CD4-positive, alpha-beta T cell treated with Interleukin-21 for 1 hour (primary cell): ENCODE measurements at regions not wholly inside any gene's neighbourhood (a gene's known extent, or its start where the extent isn't known, plus 50 kb on each side); places are given as distances from the start of the nearest gene placed in this dataset.

ENCODE experiments used
- DNase-seq: peaks from one replicate; pipeline ENCODE4 v3.0.0-alpha.2; 2020

GRCh38 chr17:72303787-72304733 is 183.2 kb downstream of the SOX9 start:
- DNase-seq: no peak

DNA sequence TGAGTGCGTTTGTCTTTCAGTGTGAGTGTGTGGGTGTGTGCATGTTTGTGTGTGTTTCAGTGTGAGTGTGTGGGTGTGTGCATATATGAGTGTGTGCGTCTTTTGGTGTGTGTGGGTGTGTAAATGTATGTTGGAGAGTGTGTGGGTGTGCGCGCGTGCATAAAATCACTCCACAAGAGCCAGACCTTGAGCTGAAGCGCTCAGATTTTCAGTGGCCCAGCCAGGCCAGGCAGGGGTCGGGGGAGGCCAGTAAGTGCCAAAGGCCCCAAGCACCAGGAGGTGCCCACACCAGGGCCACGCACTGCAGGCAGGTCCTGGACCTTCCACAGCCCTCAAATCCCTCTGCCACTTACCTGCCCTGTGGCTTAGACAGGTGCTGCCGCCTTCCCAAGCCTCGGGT is 184.0 kb downstream of the SOX9 start:
- DNase-seq: no peak

GRCh38 chr17:72305472-72305871 is 184.7 kb downstream of the SOX9 start:
- no peak for DNase-seq

- no peak for DNase-seq
Observed at GRCh38 chr17:72306037-72306436, 185.2 kb downstream of the SOX9 start.

- DNase-seq: no peak
Observed at GRCh38 chr17:72307836-72308235, 187.0 kb downstream of the SOX9 start.

DNA sequence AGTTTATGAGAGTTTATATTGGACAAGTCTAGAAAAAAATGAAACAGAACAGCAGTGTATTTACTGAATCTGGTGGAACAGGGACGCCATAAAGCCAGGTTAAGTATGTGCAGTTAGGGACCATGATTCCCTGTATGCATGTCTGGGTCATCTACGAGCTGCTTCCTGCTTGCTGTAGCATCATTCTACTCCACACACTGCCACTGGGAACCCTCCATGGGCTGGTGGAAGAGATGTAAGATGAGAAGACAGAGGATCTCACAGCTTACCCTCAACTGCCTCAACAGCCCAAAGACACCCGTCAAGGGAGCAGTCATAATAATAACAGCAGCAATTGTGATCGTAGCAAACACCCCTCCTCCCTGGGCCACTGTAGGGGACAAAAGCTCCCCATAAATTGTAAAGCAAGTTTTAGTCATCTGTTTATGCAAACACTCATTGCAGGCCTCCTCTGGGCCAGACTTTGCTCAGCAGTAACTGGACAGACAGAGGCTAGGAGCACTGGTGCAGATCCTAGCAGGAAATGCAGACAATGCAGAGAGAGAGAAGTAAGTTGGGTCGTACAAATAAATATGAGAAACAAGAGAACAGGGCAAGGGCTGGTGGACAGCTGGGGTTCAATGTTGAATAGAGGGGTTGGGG is 188.0 kb downstream of the SOX9 start:
- no peak for DNase-seq

DNA sequence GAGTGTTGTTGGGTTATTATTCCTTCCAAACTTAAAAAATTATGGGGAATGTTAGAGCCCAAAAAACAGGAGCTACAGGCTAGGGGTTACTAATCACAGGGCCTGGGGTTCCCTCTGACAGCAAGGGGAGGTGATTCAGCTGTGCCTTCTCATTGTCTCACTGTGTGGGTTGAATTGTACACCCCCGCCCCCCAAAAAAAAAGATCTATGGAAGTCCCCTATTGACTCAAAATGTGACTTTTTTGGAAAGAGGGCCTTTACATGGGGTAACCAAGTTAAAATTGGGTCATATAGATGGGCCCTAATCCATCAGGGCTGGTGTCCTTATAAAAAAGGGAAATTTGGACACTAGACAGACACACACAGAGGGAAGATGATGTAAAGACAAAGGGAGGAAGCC is 190.2 kb downstream of the SOX9 start:
- DNase-seq: no peak

DNA sequence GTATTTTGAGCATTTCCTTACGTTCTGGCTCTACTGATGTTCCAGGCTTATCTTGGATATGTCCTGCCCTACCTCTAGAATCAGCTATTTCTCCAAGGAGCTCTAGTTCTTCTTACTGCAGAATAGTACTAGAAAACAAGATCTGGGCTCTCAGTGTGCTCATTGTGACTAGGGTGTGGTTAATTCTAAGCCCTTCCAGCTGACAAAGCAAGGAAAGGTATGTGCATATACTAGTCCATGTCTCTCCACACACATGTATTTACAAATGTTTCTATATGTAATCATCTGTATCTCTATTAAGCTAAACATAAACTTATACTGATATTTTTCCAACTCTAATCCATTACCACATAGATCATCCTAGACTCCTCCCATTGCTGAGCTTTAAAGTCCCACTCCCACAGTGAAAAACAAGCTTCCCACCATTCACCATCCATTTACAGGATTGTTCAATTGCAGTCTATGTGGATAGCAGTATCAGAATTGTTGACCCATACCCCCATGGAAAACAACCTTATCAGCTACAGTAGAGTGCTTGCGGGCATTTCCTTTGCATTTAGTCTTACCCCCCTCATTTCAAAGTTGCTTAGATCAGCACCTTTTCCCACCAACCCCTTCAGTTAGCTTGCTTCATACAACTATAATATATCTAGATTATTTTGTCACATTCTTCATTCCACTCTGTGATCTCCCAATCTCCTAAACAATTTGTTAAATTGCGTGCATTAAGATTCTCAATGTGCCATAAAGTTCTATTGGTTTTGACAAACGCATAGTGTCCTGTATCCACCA is 194.5 kb downstream of the SOX9 start:
- no peak for DNase-seq

GRCh38 chr17:72318131-72318530 is 197.3 kb downstream of the SOX9 start:
- no peak for DNase-seq

GRCh38 chr17:72321896-72322295 is 201.1 kb downstream of the SOX9 start:
- no peak for DNase-seq

- no peak for DNase-seq
Observed at GRCh38 chr17:72332367-72332766, 211.5 kb downstream of the SOX9 start.

GRCh38 chr17:72333570-72333969 is 212.8 kb downstream of the SOX9 start:
- DNase-seq: no peak

DNA sequence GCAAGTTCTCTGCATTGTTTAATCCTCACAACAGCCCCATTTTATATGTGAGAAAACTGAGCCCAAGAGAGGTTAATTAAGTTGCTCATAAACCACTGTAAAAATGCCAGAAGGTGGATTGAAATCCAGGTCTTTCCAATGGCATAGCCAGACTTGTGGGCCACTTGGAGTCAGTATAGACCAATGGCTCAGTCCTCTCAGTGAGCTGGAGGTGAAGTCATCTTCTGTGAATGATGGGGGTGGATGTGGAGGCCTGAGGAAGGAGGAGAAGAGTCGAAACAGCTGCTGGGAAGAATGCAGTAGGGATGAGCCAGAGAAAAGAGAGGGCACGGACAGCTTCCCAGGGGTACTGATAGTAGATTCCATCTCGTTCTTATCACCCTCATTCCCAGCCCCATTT is 213.4 kb downstream of the SOX9 start:
- no peak for DNase-seq

DNA sequence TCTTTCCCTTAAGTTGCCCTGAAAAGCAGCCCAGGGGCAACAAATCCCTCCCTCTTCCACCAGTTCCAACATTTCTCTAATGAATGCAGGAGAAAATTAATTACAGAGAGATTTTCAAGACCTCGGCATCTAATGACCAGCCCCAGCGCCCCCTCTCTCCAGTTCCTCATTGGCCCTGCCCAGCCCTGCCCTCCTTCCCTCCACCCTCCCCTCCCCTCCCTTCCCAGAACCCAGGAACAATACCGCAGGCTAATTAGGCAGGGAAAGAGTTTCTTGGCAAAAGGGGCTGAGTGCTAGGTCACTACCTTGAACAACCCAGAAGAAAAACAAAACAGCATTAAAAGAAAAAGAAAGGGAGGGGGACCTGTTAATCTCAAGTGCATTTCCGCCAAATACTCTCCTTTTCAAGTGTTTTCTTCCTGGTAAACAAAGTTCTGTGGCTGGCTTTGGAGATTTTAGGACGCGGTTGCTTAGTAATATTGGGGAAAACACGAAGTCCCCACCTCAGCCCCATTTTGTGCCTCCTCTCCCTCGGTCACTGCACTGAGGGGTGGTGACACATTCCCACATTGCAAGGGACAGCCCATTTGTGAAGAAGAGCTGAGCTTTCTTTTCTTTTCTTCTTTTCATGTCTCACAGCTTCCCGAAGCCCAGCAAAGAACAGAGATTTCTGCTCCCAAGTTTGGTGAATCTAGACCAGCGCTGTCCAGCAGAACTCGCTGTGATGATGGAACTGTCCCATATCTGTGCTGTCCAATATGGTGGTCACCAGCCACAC is 215.4 kb downstream of the SOX9 start:
- no peak for DNase-seq

DNA sequence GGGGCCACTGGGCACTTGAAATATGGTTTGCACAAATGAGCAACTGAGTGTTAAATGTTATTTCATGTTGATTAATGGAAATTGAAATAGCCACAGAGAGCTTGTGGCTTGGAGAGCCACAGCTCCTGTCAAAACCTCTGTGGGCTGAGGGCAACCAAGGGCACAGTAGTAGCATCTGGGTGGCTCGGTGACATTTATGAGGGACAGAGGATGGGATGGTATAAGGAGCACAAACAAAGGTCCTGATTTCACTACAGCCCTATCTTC is 215.9 kb downstream of the SOX9 start:
- no peak for DNase-seq

GRCh38 chr17:72338304-72338703 is 217.5 kb downstream of the SOX9 start:
- no peak for DNase-seq

DNA sequence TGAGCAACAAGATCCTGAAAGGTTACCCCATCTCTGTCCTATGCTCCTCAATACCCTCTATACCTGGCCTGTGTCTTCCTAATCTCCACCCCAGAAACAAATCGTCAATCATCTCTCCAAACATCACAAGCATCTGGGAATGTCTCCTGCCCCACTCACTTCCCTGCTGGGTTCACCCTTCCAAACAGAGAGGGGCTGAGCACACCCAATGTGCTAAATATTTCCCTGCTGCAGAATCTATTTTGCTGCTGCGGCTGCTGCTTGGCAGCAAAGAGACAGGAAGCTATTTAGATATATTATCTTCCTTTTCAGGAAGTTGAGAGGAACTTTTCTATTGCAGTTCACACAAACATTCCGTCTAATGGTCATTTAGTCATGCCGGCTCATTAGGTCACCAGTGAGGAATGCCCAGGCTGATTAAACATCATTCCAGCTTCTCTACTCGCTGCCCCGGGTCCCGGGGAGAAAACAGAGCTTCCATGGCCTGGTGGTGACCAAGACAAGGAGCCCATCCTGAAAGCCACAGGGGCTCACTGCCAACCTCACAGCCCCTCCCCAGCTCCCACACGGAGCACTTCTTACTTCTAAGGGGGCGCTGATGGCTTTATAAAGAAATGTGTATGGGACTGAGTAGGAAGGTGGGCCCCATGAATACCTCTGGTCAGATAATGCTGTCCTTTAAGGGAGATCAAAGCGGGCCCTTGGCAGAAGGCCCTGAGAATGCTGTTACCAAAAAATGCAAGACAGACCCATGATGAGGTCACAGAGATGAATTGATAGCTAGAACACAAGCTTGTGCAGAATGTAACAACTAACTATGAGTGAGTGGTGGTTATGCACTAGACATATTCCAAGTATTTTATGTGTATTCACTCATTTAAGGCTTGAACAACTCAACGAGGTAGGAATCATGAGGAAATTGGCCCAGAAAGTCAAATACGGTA is 218.3 kb downstream of the SOX9 start:
- no peak for DNase-seq

- no peak for DNase-seq
Observed at GRCh38 chr17:72340836-72341235, 220.0 kb downstream of the SOX9 start.

- no peak for DNase-seq
Observed at GRCh38 chr17:72342061-72342460, 221.2 kb downstream of the SOX9 start.

- DNase-seq: no peak
Observed at GRCh38 chr17:72342627-72343527, 222.1 kb downstream of the SOX9 start.

DNA sequence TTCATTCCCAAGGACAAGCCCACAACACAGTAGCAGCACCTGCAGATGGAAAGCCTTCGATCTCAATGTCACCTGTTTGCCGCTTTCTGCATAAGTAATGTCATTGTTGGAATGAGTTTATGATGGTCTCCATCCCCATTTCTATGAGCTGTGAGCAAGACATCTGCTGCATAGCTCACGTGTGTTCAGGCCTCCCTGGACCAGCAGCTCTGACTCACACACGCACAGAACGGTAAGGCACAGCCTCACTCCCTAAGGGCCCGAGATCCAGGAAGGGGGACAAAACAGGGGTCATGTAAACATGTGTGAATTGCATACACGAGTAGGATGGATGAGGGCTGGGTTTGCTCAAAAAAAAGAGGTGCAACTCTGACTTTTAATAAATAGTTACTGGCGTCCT is 223.1 kb downstream of the SOX9 start:
- DNase-seq: no peak
